GM12875 (cell line): ENCODE measurements at regions not wholly inside any gene's neighbourhood (a gene's known extent, or its start where the extent isn't known, plus 50 kb on each side); places are given as distances from the start of the nearest gene placed in this dataset.

Source experiments
- H3K4me3 ChIP-seq: one replicate; pipeline ENCODE4 v1.5.1; 2011; ENCODE audit warnings: low read depth, low read length, control low read depth
- CTCF ChIP-seq: IDR thresholded peaks from 2 replicates; pipeline ENCODE4 v1.5.1; 2011; ENCODE audit warnings: low read depth, mild to moderate bottlenecking, control low read depth, inconsistent platforms, low read length, moderate library complexity, borderline replicate concordance; ENCODE audit not compliant: insufficient read depth

GRCh38 chr10:34890939-34891338 is 75.8 kb upstream of the PARD3 start:
- no peak for TF ChIP-seq CTCF
- H3K4me3 ChIP-seq, result no peak overlapping the region

- TF ChIP-seq CTCF, result no peak
- no peak overlapping the region for H3K4me3 ChIP-seq
These were observed 74.1 kb upstream of the PARD3 start for GRCh38 chr10:34889004-34889869.

- TF ChIP-seq CTCF, result no peak
These were observed 72.0 kb upstream of the PARD3 start for GRCh38 chr10:34886906-34887642.

GRCh38 chr10:34885898-34886297 is 70.8 kb upstream of the PARD3 start:
- no peak for TF ChIP-seq CTCF
- no peak overlapping the region for H3K4me3 ChIP-seq

More at GRCh38 chr10:34886906-34887642, 72.0 kb upstream of the PARD3 start:
- H3K4me3 ChIP-seq, result no peak overlapping the region

GRCh38 chr10:34885011-34885410 is 69.9 kb upstream of the PARD3 start:
- H3K4me3 ChIP-seq, result no peak overlapping the region
- TF ChIP-seq CTCF, result no peak

- H3K4me3 ChIP-seq, result no peak overlapping the region
- TF ChIP-seq CTCF, result no peak
These were observed 69.3 kb upstream of the PARD3 start for GRCh38 chr10:34884272-34884952.
